Astrocyte (in vitro differentiated cells and primary cell): ENCODE measurements at regions not wholly inside any gene's neighbourhood (a gene's known extent, or its start where the extent isn't known, plus 50 kb on each side); places are given as distances from the start of the nearest gene placed in this dataset.
"Not testable (repeated sequence)": the region's sequence is repeated elsewhere in the genome, so short reads cannot be mapped to it uniquely, and the experiment has no call there.

Experiments
- EZH2 ChIP-seq: IDR thresholded peaks from 2 replicates; pipeline ENCODE4 v1.6.1; 2012; ENCODE audit warnings: mild to moderate bottlenecking, low read length, inconsistent platforms; ENCODE audit not compliant: insufficient read depth
- TF ChIP-seq, protein P1 (sequence below): IDR thresholded peaks from 2 replicates; pipeline ENCODE4 v1.5.1; 2011; ENCODE audit warnings: low read depth, mild to moderate bottlenecking, inconsistent platforms, low read length, moderate library complexity; ENCODE audit not compliant: insufficient read depth

DNA sequence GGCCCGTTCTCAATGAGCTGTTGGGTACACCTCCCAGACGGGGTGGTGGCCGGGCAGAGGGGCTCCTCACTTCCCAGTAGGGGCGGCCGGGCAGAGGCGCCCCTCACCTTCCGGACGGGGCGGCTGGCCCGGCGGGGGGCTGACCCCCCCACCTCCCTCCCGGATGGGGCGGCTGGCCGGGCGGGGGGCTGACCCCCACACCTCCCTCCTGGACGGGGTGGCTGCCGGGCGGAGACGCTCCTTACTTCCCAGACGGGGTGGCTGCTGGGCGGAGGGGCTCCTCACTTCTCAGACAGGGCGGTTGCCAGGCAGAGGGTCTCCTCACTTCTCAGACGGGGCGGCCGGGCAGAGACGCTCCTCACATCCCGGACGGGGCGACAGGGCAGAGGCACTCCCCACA lies 644.7 kb upstream of the KCNMB2 start:
- TF ChIP-seq, protein P1, sequence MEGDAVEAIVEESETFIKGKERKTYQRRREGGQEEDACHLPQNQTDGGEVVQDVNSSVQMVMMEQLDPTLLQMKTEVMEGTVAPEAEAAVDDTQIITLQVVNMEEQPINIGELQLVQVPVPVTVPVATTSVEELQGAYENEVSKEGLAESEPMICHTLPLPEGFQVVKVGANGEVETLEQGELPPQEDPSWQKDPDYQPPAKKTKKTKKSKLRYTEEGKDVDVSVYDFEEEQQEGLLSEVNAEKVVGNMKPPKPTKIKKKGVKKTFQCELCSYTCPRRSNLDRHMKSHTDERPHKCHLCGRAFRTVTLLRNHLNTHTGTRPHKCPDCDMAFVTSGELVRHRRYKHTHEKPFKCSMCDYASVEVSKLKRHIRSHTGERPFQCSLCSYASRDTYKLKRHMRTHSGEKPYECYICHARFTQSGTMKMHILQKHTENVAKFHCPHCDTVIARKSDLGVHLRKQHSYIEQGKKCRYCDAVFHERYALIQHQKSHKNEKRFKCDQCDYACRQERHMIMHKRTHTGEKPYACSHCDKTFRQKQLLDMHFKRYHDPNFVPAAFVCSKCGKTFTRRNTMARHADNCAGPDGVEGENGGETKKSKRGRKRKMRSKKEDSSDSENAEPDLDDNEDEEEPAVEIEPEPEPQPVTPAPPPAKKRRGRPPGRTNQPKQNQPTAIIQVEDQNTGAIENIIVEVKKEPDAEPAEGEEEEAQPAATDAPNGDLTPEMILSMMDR, result not testable (repeated sequence)
- not testable (repeated sequence) for TF ChIP-seq EZH2
